K562 (cell line): ENCODE measurements at regions not wholly inside any gene's neighbourhood (a gene's known extent, or its start where the extent isn't known, plus 50 kb on each side); places are given as distances from the start of the nearest gene placed in this dataset.

Experiments used
- EZH2 ChIP-seq: IDR thresholded peaks from 2 replicates; pipeline ENCODE4 v1.6.1; 2012; ENCODE audit warnings: low read depth, mild to moderate bottlenecking, inconsistent platforms, low read length, borderline replicate concordance
- JUN ChIP-seq, 2 experiments: sonication (generic) in 1 of 2; formaldehyde crosslinking in 1 of 2; IDR thresholded peaks; 2 replicates each; pipeline versions ENCODE4 v1.6.1 to v1.8.0; 2012 to 2022; ENCODE audit warnings: borderline replicate concordance in 2 of 2, mild to moderate bottlenecking in 2 of 2, improper control_type of control experiment in 1 of 2, low read depth in 1 of 2, low read length in 1 of 2, missing genetic modification reagents in 1 of 2
- KLF13 ChIP-seq: fragments of 450-650 bp; IDR thresholded peaks from 2 replicates; pipeline ENCODE4 v1.6.1; 2016; ENCODE audit warnings: missing genetic modification characterization, low read depth, mild to moderate bottlenecking, missing compliant biosample characterization, moderate library complexity, borderline replicate concordance
- MAZ ChIP-seq, 2 experiments: fragments of 450-650 bp in 1 of 2; sonication (generic) in 1 of 2; formaldehyde crosslinking; IDR thresholded peaks in 1 of 2; conservative IDR thresholded peaks in 1 of 2; 2 replicates each; pipeline versions ENCODE4 v1.4.0 to v1.5.0; 2020; ENCODE audit warnings: mild to moderate bottlenecking in 1 of 2, missing genetic modification reagents in 1 of 2
- POLR2AphosphoS2 ChIP-seq: IDR thresholded peaks from 2 replicates; pipeline ENCODE4 v1.6.1; 2012; ENCODE audit warnings: low read length, improper control_type of control experiment
- TAF1 ChIP-seq: IDR thresholded peaks from 2 replicates; pipeline ENCODE4 v1.6.1; 2011; ENCODE audit warnings: mild to moderate bottlenecking, low read length, moderate library complexity; ENCODE audit not compliant: insufficient read depth, control insufficient read depth, severe bottlenecking; ENCODE audit errors: extremely low read depth
- ZC3H11A ChIP-seq: IDR thresholded peaks from 2 replicates; pipeline ENCODE4 v1.6.1; 2012; ENCODE audit warnings: low read depth, low read length, improper control_type of control experiment
- TF ChIP-seq, protein P1 (sequence below), 3 experiments: IDR thresholded peaks in 2 of 3; conservative IDR thresholded peaks in 1 of 3; 2 replicates each; pipeline ENCODE4 v1.5.1; 2011 to 2012; ENCODE audit warnings: low read length in 3 of 3, mild to moderate bottlenecking in 3 of 3, control low read depth in 2 of 3, improper control_type of control experiment in 1 of 3, inconsistent platforms in 1 of 3, low read depth in 1 of 3, mixed read lengths in 1 of 3, moderate library complexity in 1 of 3; ENCODE audit not compliant: insufficient read depth in 2 of 3

DNA sequence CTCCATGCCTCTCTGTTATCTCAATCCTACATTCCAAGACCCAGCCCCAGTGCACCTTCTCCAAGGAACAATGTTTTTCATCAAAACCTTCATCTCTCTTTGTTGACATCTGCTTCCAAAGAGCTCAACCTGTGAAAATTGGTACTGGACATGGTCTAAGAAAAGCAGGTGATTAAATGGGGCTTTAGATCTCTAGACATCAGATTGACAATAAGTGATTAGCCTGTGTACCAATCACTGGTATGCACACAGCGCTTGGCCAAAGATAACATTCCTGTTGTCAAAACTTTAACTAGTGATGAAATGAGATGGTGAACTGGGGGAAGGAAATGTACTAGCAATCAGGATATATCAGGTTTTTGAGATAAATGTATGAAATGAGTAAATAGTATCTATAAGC lies 183.3 kb downstream of the TDRD15 start:
- no peak for TF ChIP-seq KLF13 (tag)
- no peak for TF ChIP-seq TAF1
- TF ChIP-seq EZH2 = no peak
- TF ChIP-seq ZC3H11A = no peak
- no peak for TF ChIP-seq POLR2AphosphoS2
- TF ChIP-seq MAZ (CRISPR knock-in tag; conservative IDR thresholded peaks at IDR 0.05 in 1 of 2, IDR thresholded peaks at IDR 0.05 in 1 of 2) = no peak
- TF ChIP-seq, protein P1, sequence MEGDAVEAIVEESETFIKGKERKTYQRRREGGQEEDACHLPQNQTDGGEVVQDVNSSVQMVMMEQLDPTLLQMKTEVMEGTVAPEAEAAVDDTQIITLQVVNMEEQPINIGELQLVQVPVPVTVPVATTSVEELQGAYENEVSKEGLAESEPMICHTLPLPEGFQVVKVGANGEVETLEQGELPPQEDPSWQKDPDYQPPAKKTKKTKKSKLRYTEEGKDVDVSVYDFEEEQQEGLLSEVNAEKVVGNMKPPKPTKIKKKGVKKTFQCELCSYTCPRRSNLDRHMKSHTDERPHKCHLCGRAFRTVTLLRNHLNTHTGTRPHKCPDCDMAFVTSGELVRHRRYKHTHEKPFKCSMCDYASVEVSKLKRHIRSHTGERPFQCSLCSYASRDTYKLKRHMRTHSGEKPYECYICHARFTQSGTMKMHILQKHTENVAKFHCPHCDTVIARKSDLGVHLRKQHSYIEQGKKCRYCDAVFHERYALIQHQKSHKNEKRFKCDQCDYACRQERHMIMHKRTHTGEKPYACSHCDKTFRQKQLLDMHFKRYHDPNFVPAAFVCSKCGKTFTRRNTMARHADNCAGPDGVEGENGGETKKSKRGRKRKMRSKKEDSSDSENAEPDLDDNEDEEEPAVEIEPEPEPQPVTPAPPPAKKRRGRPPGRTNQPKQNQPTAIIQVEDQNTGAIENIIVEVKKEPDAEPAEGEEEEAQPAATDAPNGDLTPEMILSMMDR (IDR thresholded peaks at IDR 0.05 in 2 of 3, conservative IDR thresholded peaks at IDR 0.05 in 1 of 3; ENCODE audit: insufficient read depth in 2 of 3, low read depth in 1 of 3, low read length in 3 of 3) = no peak
- no peak for TF ChIP-seq JUN (IDR thresholded peaks at IDR 0.05; ENCODE audit: borderline replicate concordance, low read depth, low read length)
- no peak for TF ChIP-seq JUN (CRISPR knock-in tag; IDR thresholded peaks at IDR 0.05; ENCODE audit: borderline replicate concordance)
